Thymus (tissue), 11 donors: ENCODE measurements at regions not wholly inside any gene's neighbourhood (a gene's known extent, or its start where the extent isn't known, plus 50 kb on each side); places are given as distances from the start of the nearest gene placed in this dataset.

Experiments used
- DNase-seq, 9 donors: peaks; one replicate each; pipeline ENCODE4 v3.0.0-alpha.2; 2013; ENCODE audit warnings: low spot score in 9 of 9, low read depth in 6 of 9, missing footprints in 1 of 9
- H3K27ac ChIP-seq, 2 donors: one replicate each; pipeline ENCODE4 v1.5.1; 2013; ENCODE audit warnings: control low read depth in 1 of 2, low read depth in 1 of 2, low read length in 1 of 2, mild to moderate bottlenecking in 1 of 2, moderate library complexity in 1 of 2
- H3K27me3 ChIP-seq, 2 donors: one replicate each; pipeline ENCODE4 v1.5.1; 2013; ENCODE audit warnings: low read length in 1 of 2; ENCODE audit not compliant: control insufficient read depth in 2 of 2, insufficient read depth in 1 of 2
- H3K36me3 ChIP-seq, 2 donors: one replicate each; pipeline ENCODE4 v1.5.1; 2013; ENCODE audit warnings: low read length in 1 of 2, mild to moderate bottlenecking in 1 of 2, moderate library complexity in 1 of 2; ENCODE audit not compliant: control insufficient read depth in 2 of 2, insufficient read depth in 2 of 2
- H3K4me1 ChIP-seq, 2 donors: one replicate each; pipeline ENCODE4 v1.5.1; 2013; ENCODE audit warnings: low read length in 2 of 2; ENCODE audit not compliant: control insufficient read depth in 2 of 2, insufficient read depth in 2 of 2
- H3K4me3 ChIP-seq, 2 donors: one replicate each; pipeline ENCODE4 v1.5.1; 2013; ENCODE audit warnings: low read length in 2 of 2, control low read depth in 1 of 2, mild to moderate bottlenecking in 1 of 2
- H3K9me3 ChIP-seq, 2 donors: one replicate each; pipeline ENCODE4 v1.5.1; 2013; ENCODE audit warnings: low read length in 1 of 2, mild to moderate bottlenecking in 1 of 2; ENCODE audit not compliant: control insufficient read depth in 2 of 2, insufficient read depth in 1 of 2
- WGBS: extraction: QIAGEN DNeasy Blood & Tissue Kit; methylation state at CpG from one replicate; pipeline ENCODE4 v1.1.7; 2013; 5-methylcytosine and 5-hydroxymethylcytosine counted together
- donor health status: healthy.

DNA sequence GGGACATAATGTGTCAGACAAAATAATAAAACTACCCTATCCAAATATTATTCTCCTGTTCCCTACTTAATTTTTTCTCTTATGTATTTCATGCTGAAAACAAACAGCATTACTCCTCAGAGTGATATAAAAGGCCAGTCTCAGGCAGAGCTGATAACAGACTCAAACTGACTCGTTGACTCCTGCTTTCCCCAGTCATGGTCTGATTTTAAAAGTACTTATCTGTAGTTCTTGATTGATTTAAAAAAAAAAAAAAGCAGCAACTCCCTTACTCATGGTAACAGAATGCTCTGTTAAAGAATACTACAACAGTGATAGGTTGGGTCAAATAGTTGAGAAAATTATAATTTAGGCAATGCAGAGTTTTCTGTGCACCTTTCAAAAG, 90.3 kb upstream of the BARX2 start:
- Histone ChIP-seq H3K4me3 (no peak overlapping the region), H3K36me3 (no peaks in the 10 kb centered on the region), H3K4me1 (peaks cover 6 to 16% of the 10 kb centered on the region in 2 donors), H3K27me3 (no peaks in the 10 kb centered on the region), H3K9me3 (no peaks in the 10 kb centered on the region), H3K27ac (no peak overlapping the region)
- DNase-seq, result no peak
- 89% methylated on average over 1 of the region's 1 CpG for WGBS

DNA sequence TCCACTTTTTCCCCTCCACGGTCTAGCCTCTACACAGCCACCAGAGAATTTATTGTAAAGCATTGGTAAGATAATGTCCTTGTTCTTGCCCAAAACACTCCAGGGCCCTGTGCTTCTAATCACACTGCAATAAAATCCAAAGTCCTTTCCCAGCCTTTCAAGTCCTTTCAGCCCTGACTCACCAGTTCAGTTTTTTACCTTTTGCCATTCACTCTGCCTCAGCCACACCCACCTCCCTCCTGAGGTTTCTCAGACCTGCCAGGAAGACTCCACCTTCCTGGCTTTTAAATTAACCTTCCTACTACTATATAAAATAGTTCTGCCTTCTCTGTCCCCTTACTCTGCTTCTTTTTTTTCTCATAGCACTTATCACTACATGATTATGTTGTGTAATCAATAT, 91.0 kb upstream of the ARHGAP32 start:
- no peak for DNase-seq
- H3K27ac ChIP-seq, result no peak overlapping the region
- no peaks in the 10 kb centered on the region for H3K9me3 ChIP-seq
- WGBS, result 80% methylated on average over 1 of the region's 1 CpG
- H3K4me3 ChIP-seq, result no peak overlapping the region
- H3K4me1 ChIP-seq, result peaks cover 10 to 26% of the 10 kb centered on the region in 2 donors
- H3K36me3 ChIP-seq, result no peaks in the 10 kb centered on the region
- no peaks in the 10 kb centered on the region for H3K27me3 ChIP-seq

DNA sequence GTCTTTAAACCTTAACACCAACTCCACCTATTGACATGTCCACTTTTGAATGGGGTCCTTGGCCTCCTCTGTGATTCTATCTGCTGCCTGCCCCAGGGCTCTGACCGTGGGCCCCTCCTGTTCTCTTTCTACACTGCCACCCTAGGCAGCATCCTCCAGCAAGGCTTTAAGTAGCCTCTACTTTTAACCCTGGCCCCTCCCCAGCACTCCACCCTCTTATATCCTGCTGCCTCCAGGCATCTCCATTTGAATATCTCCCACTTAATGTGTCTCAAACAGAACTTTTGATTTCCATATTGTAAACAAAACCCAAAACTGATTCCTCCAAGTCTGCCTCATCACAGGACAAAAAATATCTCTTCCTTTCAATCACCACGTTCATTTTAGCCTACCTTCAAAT, 90.5 kb upstream of the ARHGAP32 start:
- H3K4me3 ChIP-seq, result no peak overlapping the region
- no peaks in the 10 kb centered on the region for H3K36me3 ChIP-seq
- DNase-seq, result no peak
- WGBS, result 60% methylated on average over 2 of the region's 2 CpGs
- no peaks in the 10 kb centered on the region for H3K27me3 ChIP-seq
- no peaks in the 10 kb centered on the region for H3K9me3 ChIP-seq
- H3K4me1 ChIP-seq, result peaks cover 13 to 30% of the 10 kb centered on the region in 2 donors
- no peak overlapping the region for H3K27ac ChIP-seq

GRCh38 chr11:129281471-129282415, 89.6 kb upstream of the ARHGAP32 start:
- Histone ChIP-seq H3K27ac (no peak overlapping the region), H3K4me1 (peaks cover 18 to 31% of the 10 kb centered on the region in 2 donors), H3K9me3 (no peaks in the 10 kb centered on the region), H3K27me3 (no peaks in the 10 kb centered on the region), H3K36me3 (no peaks in the 10 kb centered on the region), H3K4me3 (no peak overlapping the region)
- 93% methylated on average over 11 of the region's 11 CpGs for WGBS
- no peak for DNase-seq

DNA sequence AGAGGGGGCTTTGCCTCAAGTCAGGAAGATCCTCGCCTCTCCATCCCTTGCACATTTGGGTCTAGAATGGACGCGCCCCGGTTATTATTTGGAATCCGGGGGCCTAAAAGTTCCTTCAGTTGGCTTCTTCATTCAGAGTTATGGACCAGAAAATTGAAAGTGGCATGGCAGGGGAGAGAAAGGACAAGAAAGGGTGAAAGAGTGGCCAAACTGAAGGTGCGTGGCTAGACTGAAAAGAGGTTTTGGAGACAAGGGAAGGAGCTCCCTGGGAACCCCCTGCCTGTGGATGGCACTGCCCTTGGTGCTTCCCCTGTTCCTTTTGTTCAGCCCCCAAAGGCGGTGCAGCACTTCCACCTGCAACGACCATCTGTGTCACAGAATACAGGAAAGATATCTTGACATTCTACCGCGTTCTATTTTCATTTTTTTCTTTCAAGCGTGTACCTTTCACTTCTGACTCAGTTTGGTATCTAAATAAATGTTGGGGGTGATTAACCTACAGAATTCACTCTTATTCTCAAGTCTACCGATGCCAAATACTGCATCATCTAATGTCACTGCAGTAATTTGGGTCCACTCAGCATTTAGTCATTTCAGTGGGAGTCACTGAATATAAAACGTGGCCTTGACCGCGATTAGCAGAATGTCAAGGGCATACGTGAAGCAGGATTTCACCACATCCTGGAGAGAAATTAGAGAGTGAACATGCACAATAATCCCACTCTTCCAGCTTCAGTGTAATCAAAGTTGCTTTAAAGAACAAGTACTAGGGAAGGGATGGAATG, 88.1 kb upstream of the ARHGAP32 start:
- 12% methylated on average over 16 of the region's 16 CpGs for WGBS
- Histone ChIP-seq H3K9me3 (no peaks in the 10 kb centered on the region), H3K4me1 (peaks cover 18 to 39% of the 10 kb centered on the region in 2 donors), H3K36me3 (no peaks in the 10 kb centered on the region), H3K4me3 (peak overlapping the region; percentile 64 to 85), H3K27ac (peak overlapping the region; percentile 79 to 90), H3K27me3 (no peaks in the 10 kb centered on the region)
- peak in 5 of 9 donors; percentile 42 to 74 (median 45) for DNase-seq

DNA sequence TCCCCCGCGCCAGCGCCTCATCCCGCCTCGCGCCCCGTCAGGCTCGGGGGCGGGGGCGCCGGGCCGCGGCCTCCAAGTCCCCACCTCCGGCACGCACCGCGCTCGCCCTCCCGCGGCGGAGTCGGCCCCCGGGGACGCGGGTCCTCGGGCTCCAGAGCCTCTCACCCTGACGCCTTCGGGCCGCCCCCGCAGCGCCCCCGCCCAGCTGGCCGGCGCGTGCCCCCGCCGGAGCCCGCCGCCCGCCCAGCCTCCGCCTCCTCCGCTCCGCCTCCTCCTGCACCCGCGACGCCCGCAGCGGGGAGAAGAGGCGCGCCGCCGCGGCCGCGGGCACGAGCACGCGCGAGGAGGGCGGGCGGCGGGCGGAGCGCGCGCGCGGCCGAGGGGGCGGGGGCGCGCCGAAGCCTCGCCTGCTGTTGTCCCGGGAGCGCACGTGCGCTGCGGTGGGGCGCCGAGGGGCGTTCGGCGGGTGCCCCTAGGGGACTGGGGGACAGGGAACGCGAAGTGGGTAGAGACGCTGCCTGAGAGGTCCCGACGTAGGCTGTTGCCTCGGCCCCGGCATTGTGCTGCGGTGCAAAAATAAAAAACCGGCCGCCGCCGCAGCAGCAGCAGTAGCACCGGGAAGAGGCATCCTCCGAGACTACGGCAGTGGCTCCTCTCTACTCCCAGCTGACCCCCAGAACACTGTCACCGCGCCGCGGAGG, 87.4 kb upstream of the ARHGAP32 start:
- H3K27ac ChIP-seq, result peak overlapping the region; percentile 79 to 90
- no peaks in the 10 kb centered on the region for H3K9me3 ChIP-seq
- under 1% methylated on average over 103 of the region's 103 CpGs for WGBS
- peak in 7 of 9 donors; percentile 53 to 91 (median 79) for DNase-seq
- no peaks in the 10 kb centered on the region for H3K27me3 ChIP-seq
- H3K4me1 ChIP-seq, result peaks cover 18 to 39% of the 10 kb centered on the region in 2 donors
- peak overlapping the region; percentile 64 to 85 for H3K4me3 ChIP-seq
- H3K36me3 ChIP-seq, result no peaks in the 10 kb centered on the region

- H3K4me1 ChIP-seq, result peaks cover 18 to 42% of the 10 kb centered on the region in 2 donors
- H3K9me3 ChIP-seq, result no peaks in the 10 kb centered on the region
- peak overlapping the region; percentile 54 to 85 for H3K4me3 ChIP-seq
- H3K27ac ChIP-seq, result peak overlapping the region in 1 of 2 donors; percentile 72
- H3K27me3 ChIP-seq, result no peaks in the 10 kb centered on the region
- H3K36me3 ChIP-seq, result no peaks in the 10 kb centered on the region
- WGBS, result 1% methylated on average over 109 of the region's 109 CpGs
- DNase-seq, result peak in 3 of 9 donors; percentile 23 to 52 (median 24)
These were observed 86.6 kb upstream of the ARHGAP32 start for GRCh38 chr11:129278586-129279319.

- Histone ChIP-seq H3K27ac (no peak overlapping the region), H3K27me3 (no peaks in the 10 kb centered on the region), H3K36me3 (no peaks in the 10 kb centered on the region), H3K9me3 (no peaks in the 10 kb centered on the region), H3K4me1 (peaks cover 21 to 46% of the 10 kb centered on the region in 2 donors), H3K4me3 (no peak overlapping the region)
- WGBS, result 84% methylated on average over 8 of the region's 8 CpGs
- DNase-seq, result no peak
These were observed 85.2 kb upstream of the ARHGAP32 start for GRCh38 chr11:129277198-129277843.
